Stomach (tissue), 8 donors: ENCODE measurements at regions not wholly inside any gene's neighbourhood (a gene's known extent, or its start where the extent isn't known, plus 50 kb on each side); places are given as distances from the start of the nearest gene placed in this dataset.

ENCODE experiments used
- DNase-seq, 2 donors: peaks; one replicate each; pipeline versions ENCODE4 v3.0.0 to v3.0.0-alpha.2; 2013 to 2019
- H3K27ac ChIP-seq, 5 donors: fragments of 200-600 bp in 4 of 5; sonication (generic) in 4 of 5; one replicate each; pipeline ENCODE4 v1.5.1; 2013 to 2019; ENCODE audit warnings: mild to moderate bottlenecking in 1 of 5, moderate library complexity in 1 of 5
- H3K27me3 ChIP-seq, 3 donors: fragments of 200-600 bp; sonication (generic); one replicate each; pipeline ENCODE4 v1.5.1; 2017 to 2019; ENCODE audit warnings: mixed run types in 1 of 3
- H3K36me3 ChIP-seq, 4 donors: fragments of 200-600 bp; sonication (generic); 1 replicate in 3 of 4; 2 replicates in 1 of 4; pipeline ENCODE4 v1.5.1; 2016 to 2019
- H3K4me1 ChIP-seq, 4 donors: fragments of 200-600 bp; sonication (generic); one replicate each; pipeline ENCODE4 v1.5.1; 2016 to 2019
- H3K4me3 ChIP-seq, 4 donors: fragments of 200-600 bp; sonication (generic) in 3 of 4; one replicate each; pipeline ENCODE4 v1.5.1; 2016 to 2019; ENCODE audit warnings: mild to moderate bottlenecking in 1 of 4
- H3K9me3 ChIP-seq, 4 donors: fragments of 200-600 bp; sonication (generic); one replicate each; pipeline ENCODE4 v1.5.1; 2016 to 2019
- CTCF ChIP-seq, 7 experiments: fragments of 450-650 bp in 4 of 7; fragments of 200-600 bp in 3 of 7; sonication (generic) in 3 of 7; IDR thresholded peaks; one replicate each; pipeline ENCODE4 v1.5.1; 2016 to 2019; ENCODE audit warnings: antibody characterized with exemption in 7 of 7, control low read depth in 2 of 7, mild to moderate bottlenecking in 1 of 7
- EP300 ChIP-seq: sonication (generic); formaldehyde crosslinking; IDR thresholded peaks from one replicate; pipeline ENCODE4 v1.6.1; 2017; ENCODE audit warnings: antibody characterized with exemption
- POLR2A ChIP-seq, 4 donors: fragments of 450-650 bp; IDR thresholded peaks; one replicate each; pipeline ENCODE4 v1.6.1; 2016; ENCODE audit warnings: antibody characterized with exemption in 4 of 4, control low read depth in 2 of 4, mild to moderate bottlenecking in 1 of 4, moderate library complexity in 1 of 4
- POLR2AphosphoS5 ChIP-seq, 3 donors: sonication (generic); formaldehyde crosslinking; IDR thresholded peaks; one replicate each; pipeline ENCODE4 v1.6.1; 2016; ENCODE audit warnings: antibody characterized with exemption in 3 of 3
- WGBS, 5 donors: extraction: QIAGEN DNeasy Blood & Tissue Kit in 3 of 5; methylation state at CpG; one replicate each; pipeline versions ENCODE4 v1.1.5 to v1.1.7; 2013 to 2018; 5-methylcytosine and 5-hydroxymethylcytosine counted together
- intact Hi-C: fragments of 100-400 bp; cut with DNase I; formaldehyde crosslinking; loops from one replicate; pipeline ENCODE4 v1.15.1; 2023; ENCODE audit warnings: low total_unique reads
- donor health status: healthy with polysubstance abuse.
- donor health status: Bipolar disorder and iron deficiency.
- donor health status: healthy.

- 88 to 100% (median 98%) methylated on average over 1 of the region's 1 CpG for WGBS, 5 donors
- Histone ChIP-seq H3K36me3 (no peaks in the 10 kb centered on the region), H3K9me3 (no peaks in the 10 kb centered on the region), H3K27me3 (no peaks in the 10 kb centered on the region), H3K27ac (no peak overlapping the region), H3K4me1 (peaks cover 9 to 18% (median 12%) of the 10 kb centered on the region in 4 donors), H3K4me3 (no peak overlapping the region)
- intact Hi-C loops, result no loop called here
- no peak for DNase-seq
- TF ChIP-seq POLR2A (IDR thresholded peaks at IDR 0.05) (no peak), POLR2AphosphoS5 (IDR thresholded peaks at IDR 0.05) (no peak), CTCF (IDR thresholded peaks at IDR 0.05) (no peak), EP300 (no peak)
Measured at GRCh38 chr3:177318559-177318958, 121.3 kb upstream of the TBL1XR1 start.

GRCh38 chr3:177320765-177321247 lies 123.5 kb upstream of the TBL1XR1 start:
- H3K27me3 ChIP-seq, result no peaks in the 10 kb centered on the region
- H3K27ac ChIP-seq, result peak overlapping the region in 1 of 5 donors; percentile 58
- TF ChIP-seq POLR2A (IDR thresholded peaks at IDR 0.05), result no peak
- no peak for TF ChIP-seq EP300
- TF ChIP-seq CTCF (IDR thresholded peaks at IDR 0.05), result no peak
- TF ChIP-seq POLR2AphosphoS5 (IDR thresholded peaks at IDR 0.05), result no peak
- no peak overlapping the region for H3K4me3 ChIP-seq
- H3K9me3 ChIP-seq, result no peaks in the 10 kb centered on the region
- no peaks in the 10 kb centered on the region for H3K36me3 ChIP-seq
- WGBS, 5 donors, result 43 to 55% (median 54%) methylated on average over 4 of the region's 4 CpGs
- peak in 1 of 2 donors; percentile 29 for DNase-seq
- intact Hi-C loops, result no loop called here
- peaks cover 9 to 18% (median 12%) of the 10 kb centered on the region in 4 donors for H3K4me1 ChIP-seq

GRCh38 chr3:177321819-177322218 lies 124.5 kb upstream of the TBL1XR1 start:
- Histone ChIP-seq H3K27me3 (no peaks in the 10 kb centered on the region), H3K27ac (no peak overlapping the region), H3K4me3 (no peak overlapping the region), H3K9me3 (no peaks in the 10 kb centered on the region), H3K4me1 (peaks cover 9 to 18% (median 12%) of the 10 kb centered on the region in 4 donors), H3K36me3 (no peaks in the 10 kb centered on the region)
- intact Hi-C loops, result no loop called here
- WGBS, 5 donors, result 76 to 87% (median 85%) methylated on average over 6 of the region's 6 CpGs
- TF ChIP-seq EP300 (no peak), CTCF (IDR thresholded peaks at IDR 0.05) (no peak), POLR2AphosphoS5 (IDR thresholded peaks at IDR 0.05) (no peak), POLR2A (IDR thresholded peaks at IDR 0.05) (no peak)
- DNase-seq, result no peak

GRCh38 chr3:177322881-177323280 lies 125.6 kb upstream of the TBL1XR1 start:
- no peaks in the 10 kb centered on the region for H3K27me3 ChIP-seq
- H3K9me3 ChIP-seq, result no peaks in the 10 kb centered on the region
- intact Hi-C loops, result no loop called here
- H3K4me1 ChIP-seq, result peaks cover 9 to 18% (median 12%) of the 10 kb centered on the region in 4 donors
- no peak overlapping the region for H3K4me3 ChIP-seq
- WGBS, 5 donors, result 80 to 94% (median 87%) methylated on average over 10 of the region's 10 CpGs
- no peaks in the 10 kb centered on the region for H3K36me3 ChIP-seq
- no peak for DNase-seq
- no peak for TF ChIP-seq CTCF (IDR thresholded peaks at IDR 0.05)
- no peak for TF ChIP-seq EP300
- no peak for TF ChIP-seq POLR2A (IDR thresholded peaks at IDR 0.05)
- TF ChIP-seq POLR2AphosphoS5 (IDR thresholded peaks at IDR 0.05), result no peak
- H3K27ac ChIP-seq, result no peak overlapping the region
